Transverse colon (tissue), 4 donors: ENCODE measurements at regions not wholly inside any gene's neighbourhood (a gene's known extent, or its start where the extent isn't known, plus 50 kb on each side); places are given as distances from the start of the nearest gene placed in this dataset.

ENCODE experiments used
- EP300 ChIP-seq: sonication (generic); formaldehyde crosslinking; IDR thresholded peaks from one replicate; pipeline ENCODE4 v1.6.1; 2017; ENCODE audit warnings: antibody characterized with exemption, low read depth
- POLR2A ChIP-seq: fragments of 450-650 bp; IDR thresholded peaks from one replicate; pipeline ENCODE4 v1.6.1; 2016; ENCODE audit warnings: antibody characterized with exemption, mild to moderate bottlenecking, moderate library complexity
- POLR2AphosphoS5 ChIP-seq, 3 donors: sonication (generic); formaldehyde crosslinking; IDR thresholded peaks; one replicate each; pipeline ENCODE4 v1.6.1; 2016; ENCODE audit warnings: antibody characterized with exemption in 3 of 3
- TF ChIP-seq, protein P1 (sequence below), 5 experiments: fragments of 200-600 bp in 3 of 5; fragments of 450-650 bp in 2 of 5; sonication (generic) in 3 of 5; IDR thresholded peaks; 1 replicate in 2 of 5; 2 replicates in 3 of 5; pipeline ENCODE4 v1.5.1; 2016 to 2017; ENCODE audit warnings: antibody characterized with exemption in 5 of 5, inconsistent platforms in 3 of 5, mild to moderate bottlenecking in 2 of 5, moderate library complexity in 1 of 5

DNA sequence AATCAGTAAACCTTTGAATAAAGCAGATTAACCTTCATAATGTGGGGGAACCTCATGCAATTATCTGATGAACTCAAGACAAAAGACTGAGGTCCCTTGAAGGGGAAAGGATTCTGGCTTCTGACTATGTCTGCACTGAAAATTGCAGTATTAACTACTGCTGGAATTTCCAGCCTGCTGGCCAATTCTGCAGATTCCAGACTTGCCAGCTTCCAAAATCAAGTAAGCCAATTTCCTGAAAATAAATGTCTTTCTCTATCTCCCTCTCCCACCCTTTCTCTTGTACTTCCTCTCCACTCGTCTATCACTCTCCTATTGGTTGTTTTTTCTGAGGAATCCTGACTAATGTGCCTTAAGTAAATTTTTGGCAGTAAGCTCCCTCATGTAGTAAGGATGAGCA, 1479.9 kb upstream of the PRR20A start:
- TF ChIP-seq POLR2AphosphoS5 (IDR thresholded peaks at IDR 0.05) (no peak), POLR2A (no peak), EP300 (no peak)
- TF ChIP-seq, protein P1, sequence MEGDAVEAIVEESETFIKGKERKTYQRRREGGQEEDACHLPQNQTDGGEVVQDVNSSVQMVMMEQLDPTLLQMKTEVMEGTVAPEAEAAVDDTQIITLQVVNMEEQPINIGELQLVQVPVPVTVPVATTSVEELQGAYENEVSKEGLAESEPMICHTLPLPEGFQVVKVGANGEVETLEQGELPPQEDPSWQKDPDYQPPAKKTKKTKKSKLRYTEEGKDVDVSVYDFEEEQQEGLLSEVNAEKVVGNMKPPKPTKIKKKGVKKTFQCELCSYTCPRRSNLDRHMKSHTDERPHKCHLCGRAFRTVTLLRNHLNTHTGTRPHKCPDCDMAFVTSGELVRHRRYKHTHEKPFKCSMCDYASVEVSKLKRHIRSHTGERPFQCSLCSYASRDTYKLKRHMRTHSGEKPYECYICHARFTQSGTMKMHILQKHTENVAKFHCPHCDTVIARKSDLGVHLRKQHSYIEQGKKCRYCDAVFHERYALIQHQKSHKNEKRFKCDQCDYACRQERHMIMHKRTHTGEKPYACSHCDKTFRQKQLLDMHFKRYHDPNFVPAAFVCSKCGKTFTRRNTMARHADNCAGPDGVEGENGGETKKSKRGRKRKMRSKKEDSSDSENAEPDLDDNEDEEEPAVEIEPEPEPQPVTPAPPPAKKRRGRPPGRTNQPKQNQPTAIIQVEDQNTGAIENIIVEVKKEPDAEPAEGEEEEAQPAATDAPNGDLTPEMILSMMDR (IDR thresholded peaks at IDR 0.05), result no peak
